GM21447 (cell line): ENCODE measurements at regions not wholly inside any gene's neighbourhood (a gene's known extent, or its start where the extent isn't known, plus 50 kb on each side); places are given as distances from the start of the nearest gene placed in this dataset.
"Not testable (repeated sequence)": the region's sequence is repeated elsewhere in the genome, so short reads cannot be mapped to it uniquely, and the experiment has no call there.

Source experiments
- ATAC-seq: cut with Tn5 transposase; IDR thresholded peaks from one replicate; pipeline ENCODE4 v1.9.1; 2021; ENCODE audit not compliant: unreplicated experiment

DNA sequence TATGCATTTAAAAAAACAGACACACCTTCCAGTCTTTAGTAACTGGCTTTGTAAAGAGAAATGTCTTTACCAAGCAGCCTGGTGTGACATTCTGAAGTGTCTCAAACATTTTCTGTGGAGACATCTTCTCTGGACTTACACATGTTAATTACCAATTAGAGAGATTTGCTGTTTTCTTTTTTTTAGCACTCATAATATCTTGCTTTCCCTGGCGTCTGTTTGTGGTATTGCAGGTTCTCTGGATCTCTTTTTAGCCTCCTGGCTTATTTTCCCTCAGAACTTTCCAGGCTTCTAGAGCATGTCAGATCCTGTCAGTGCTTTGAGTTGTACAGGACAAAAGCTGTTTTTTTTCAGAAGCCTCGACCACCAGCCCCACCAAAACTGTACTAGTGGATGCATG lies 92.5 kb downstream of the MSX2 start:
- ATAC-seq, result no peak

DNA sequence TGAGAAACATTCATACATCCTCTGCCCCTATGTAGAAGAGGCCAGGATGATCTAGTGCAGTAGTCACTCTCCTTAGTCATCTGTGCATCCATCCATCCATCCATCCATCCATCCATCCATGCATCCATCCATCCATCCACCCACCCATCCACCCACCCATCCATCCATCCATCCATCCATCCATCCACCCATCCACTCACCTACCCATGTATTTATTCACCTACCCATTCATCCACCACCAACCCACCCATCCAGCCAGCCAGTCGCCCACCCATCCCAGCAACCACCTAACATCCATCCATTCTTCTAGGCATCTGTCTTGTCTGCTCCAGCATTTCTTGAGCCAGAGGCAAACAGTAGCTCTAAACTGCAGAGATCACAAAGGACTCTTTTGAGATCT lies 87.1 kb downstream of the MSX2 start:
- ATAC-seq, result no peak

DNA sequence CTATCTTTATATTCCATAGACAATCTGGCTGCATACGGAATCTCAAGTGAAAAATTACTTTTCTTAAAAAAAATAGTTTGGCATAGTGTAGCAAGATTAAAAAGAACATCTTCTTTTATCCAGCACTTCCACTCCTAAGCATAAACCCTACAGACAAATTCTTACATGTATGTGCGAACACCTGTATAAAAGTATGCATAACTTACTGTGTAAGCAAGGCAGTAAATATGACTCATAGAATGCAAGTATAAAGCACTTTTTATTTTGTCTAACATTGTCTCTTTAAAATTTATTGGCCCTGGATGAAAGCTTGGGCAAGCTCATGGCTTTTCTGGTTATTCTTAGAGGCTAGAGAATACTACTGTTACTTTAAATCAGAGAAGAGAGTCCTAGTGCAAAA lies 86.4 kb downstream of the MSX2 start:
- ATAC-seq, result no peak

DNA sequence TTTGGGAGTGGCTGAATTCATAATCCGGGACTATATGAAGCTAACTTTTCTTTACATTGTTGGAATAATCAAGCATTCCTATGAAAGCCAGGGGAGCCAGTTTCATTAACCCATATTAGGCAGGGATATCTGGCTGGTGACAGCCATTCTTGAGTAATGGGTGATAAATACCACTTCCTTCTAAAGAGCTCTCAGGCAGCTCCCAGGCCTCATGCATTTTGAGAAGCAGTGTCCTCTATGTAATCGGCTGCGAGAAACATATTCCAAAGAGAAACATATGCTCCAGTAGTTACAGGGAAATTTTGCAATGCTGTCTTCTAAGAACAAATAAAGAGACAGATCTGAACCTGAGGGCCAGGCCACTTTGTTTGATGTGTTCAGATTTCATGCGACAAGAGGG lies 83.1 kb downstream of the MSX2 start:
- no peak for ATAC-seq

DNA sequence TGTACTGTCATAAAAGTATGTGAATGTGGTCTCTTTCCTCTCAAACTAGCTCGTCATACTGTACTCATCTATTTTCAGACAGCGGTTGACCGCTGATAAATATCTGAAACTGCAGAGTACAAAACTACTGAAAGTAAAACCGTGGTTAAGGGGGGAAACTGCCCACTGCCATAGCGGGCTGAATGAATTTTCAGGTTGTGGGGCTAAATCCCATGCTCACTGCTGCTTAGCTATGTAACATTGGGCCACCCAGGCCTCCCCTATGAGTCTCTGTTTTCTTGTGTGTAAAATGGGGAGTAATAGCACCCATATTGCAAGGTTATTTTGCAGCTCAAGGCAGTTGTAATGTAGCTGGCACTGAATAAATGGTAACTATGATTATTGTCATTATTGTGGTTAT lies 82.3 kb downstream of the MSX2 start:
- no peak for ATAC-seq

DNA sequence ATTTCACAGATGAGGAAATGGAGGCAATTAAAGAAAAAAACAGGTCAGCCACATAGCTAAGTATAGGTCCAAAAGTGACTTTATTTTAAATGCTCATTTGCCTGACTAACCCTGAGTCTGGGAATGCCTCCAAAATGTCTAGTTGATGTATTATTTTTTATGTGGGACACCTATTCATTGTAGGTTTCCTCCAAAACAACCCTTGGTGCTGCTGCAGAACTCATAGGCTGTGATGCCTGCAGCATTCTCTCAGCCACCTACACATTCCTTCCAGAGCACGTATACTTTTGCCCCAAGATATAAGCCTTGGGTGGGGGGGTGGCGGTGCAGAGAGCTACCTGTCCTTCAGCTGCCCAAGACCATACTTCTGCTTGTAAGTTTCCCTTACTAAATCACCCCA lies 77.4 kb downstream of the MSX2 start:
- ATAC-seq, result no peak

DNA sequence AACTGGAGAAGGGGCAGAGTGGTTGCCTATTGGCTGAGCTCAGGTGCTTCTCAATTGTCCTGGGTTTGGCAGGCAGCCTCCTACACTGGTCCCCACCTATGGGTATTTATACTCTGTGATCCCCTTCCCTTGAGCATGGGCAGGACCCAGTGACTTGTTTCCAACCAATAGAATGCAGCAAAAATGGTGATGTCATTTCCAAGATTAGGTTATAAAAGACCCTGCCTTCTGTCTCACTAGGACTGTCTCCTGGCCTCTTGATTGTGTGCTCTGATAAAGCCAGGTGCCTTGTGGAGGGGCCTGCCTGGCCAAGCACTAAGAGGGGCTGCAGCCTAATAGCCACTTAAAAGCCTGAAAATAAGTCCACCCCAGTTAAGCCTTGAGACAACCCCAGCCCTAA lies 76.1 kb downstream of the MSX2 start:
- ATAC-seq, result no peak

DNA sequence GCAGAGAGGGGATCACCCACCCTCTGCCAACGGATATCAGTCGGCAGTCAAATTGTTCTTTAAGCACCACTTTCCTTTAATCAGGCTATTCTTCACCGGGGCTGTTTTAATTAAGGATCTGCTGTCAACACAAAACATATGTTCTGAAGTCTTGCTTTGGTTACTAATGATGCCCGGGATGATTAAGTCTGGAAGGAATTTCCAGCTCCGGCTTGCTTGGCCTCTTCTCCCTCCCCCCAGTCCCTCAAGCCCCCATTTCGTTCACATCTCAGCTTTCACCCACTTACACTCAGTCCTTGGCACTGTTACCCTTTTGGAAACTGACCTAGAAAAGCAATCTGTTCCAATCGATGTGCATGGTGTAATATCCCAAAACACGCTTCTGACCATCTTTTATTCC lies 74.7 kb downstream of the MSX2 start:
- no peak for ATAC-seq

DNA sequence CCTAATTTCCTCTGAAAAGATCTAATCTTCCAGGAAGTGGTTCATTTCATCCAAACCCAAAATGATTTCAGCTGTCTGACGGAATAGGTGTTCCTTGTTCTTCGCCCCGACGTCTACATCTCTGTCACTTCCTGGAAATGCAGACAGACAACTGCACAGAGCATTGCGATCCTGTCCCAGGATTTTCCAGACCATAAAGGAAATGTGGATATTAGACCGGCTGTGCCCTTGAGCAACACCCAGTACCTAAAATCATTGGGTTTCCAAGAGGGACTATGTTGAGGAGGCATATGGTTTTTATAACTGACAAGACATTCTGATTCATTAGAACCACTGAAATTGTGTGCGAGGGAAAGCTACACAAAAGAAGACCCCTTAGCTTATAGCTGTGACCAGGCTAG lies 74.2 kb downstream of the MSX2 start:
- ATAC-seq, result no peak

DNA sequence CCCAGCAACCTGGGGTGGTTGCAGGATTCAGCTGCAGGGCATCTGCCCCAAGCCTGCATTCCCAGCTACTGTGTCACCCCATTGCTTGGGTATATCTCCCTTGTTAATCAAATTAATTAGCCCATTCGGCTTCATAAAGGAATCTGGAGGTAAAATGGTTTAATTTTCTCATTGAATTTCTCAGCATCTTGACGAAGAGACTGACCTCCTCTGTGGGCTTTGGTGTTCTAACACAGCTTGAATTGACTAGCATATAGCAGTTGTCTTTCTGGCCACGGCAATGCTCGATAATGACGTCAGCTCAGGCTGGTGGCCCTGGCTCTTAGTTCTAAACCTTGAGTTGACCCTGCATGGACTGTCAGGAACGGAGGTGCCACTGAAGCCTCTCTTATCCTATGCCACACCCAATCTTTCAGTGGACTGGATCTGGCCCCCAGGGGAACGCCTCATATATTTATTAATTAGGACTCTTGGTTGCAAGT lies 72.4 kb downstream of the MSX2 start:
- ATAC-seq, result no peak

DNA sequence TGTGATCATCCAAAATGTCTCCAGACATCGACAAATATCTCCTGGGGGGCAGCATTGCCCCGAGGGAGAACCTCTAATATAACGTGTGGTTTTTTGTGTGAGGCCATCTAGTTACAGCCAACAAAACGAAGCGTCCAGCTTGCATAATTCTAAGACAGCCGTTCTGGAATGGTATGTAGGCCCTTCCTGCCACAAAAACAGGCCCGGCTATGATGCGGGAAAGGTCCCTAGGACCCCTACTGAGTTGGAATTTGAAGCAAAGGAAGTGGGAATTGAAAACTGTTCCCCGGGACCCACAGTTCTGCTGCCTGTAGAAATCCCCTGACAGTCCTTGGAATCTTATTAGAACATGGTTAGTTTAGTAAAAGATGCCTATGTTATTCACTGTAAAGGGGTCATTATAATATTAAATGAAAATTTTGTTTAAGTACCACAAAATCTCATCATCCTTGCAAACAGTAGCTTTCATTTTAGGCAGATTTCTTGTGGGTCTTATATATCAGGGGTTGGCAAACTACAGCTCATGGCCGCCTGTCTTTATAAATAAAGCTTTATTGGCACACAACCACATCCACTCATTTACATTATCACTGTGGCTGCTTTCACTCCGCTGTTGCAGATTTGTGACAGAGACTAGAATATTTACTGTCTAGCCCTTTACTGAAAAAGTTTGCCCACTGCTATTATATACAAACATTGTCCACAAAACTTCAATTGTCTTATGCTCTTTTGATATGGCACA lies 70.7 kb downstream of the MSX2 start:
- no peak for ATAC-seq

DNA sequence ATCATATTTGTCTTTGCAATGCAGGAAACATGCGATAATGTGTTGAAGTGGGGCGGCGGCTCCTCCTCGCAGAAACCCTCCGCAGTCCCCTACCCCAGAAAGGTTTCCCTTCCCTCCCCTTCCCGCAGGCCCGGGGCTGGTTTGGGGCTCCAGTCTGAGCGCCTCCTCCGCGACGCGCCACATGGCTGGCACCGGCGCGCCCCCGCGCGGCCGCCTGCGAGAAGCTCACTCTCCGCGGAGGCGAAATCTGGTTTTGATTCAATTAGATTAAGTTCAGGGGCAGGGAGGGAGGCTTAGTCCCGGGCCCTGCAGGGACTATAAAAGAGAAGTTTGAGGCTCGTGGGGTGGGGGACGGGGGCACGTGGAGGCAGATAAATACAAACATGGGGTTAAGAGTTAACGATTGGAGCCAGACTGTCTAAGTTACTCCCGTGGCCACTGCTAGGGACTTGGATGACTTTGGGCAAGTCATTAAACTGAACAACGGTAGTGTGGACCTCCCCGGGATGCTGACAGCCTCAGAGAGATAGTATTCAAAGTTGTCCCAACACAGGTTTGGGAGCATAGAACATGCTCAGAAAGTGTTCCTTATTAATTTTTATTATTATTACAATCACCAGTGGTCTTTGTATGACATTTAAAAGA lies 69.4 kb downstream of the MSX2 start:
- no peak for ATAC-seq

DNA sequence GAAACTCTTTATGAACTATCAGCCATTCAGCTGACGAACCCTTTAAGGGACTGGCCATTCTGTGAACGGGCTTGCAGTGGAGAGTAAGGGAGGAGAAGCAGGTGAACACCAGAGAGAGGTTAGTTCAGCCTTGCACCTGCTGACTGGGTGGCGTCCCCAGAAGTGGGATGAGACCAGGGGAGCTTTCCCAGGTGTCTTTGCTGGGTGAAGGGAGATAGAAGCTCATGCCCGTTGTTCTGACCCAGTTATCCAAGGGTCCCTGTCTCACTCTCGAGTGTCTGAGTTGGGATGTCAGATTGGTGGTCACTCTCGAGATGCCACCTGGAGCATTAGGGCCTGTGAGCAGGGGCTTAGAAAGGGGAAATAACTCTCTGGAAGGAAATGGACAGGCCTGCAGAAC lies 68.7 kb downstream of the MSX2 start:
- ATAC-seq, result no peak

DNA sequence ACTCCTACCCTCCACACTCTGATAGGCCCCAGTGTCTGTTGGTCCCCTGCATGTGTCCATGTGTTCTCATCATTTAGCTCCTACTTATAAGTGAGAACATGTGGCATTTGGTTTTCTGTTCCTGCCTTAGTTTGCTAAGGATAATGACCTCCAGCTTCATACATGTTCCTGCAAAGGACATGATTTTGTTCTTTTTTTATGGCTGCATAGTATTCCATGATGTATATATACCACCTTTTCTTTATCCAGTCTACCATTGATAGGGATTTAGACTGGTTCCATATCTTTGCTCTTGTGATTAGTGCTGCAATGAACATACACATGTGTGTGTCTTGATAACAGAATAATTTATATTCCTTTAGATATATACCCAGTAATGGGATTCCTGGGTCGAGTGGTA lies 67.9 kb downstream of the MSX2 start:
- ATAC-seq, result not testable (repeated sequence)

DNA sequence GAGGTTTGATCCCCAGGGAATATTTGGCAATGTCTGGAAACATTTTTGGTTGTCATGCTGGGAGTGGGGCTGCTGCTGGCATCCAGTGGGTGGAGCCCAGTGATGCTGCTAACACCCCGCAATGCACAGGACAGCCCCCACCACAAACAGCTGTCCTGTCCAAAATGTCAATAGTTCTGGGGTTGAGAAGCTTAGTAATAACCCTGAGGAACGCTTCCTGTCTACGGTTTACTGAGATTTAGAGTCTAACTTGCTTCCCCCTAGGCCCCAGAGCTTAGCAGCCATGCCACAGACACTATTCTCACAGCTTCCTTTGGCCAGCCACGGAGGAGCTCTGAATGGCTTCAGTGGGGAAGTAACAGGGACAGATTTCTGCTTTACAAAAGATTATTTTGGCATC lies 66.5 kb downstream of the MSX2 start:
- ATAC-seq, result no peak

DNA sequence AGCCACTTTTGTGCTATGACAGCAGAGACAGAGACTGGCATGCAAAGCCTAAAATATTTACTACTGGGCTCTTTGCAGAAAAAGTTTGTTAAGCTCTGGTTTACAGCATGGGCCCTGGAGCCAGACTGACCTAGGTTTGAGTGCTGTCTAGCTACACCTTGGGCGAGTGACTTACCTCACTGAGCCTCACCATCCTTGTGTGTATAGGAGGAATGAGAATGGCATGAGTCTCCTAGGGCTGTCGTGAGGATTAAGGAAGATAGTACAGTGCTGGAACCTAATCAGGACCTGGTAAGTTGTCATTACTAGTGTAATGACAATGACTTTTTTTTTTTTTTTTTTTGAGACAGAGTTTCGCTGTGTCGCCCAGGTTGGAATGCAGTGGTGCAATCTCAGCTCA lies 65.2 kb downstream of the MSX2 start:
- no peak for ATAC-seq

DNA sequence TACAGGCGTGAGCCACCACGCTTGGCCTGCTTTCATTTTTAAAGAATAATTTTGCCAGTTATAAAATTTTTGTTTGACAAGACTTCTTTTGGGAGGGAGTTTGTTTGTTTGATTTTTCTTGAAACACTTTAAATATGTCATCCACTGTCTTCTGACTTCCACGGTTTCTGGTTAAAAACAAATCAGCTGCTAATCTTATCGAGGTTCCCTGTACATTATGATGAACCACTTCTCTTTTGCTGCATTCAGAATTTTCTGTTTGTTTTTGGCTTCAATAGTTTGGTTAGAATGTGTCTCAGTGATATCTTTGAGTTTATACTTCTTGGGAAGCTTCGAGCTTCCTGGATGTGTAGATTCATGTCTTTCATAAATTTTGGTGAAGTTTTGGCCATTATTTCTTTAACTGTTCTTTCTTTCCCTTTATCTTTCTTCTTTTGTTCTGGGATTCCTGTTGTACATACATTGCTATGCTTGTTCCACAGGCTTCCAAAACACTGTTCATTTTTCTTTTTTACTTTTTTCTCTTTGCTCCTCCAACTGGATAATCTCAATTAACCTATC lies 60.8 kb downstream of the MSX2 start:
- no peak for ATAC-seq
